HL-60 (cell line): ENCODE measurements at regions not wholly inside any gene's neighbourhood (a gene's known extent, or its start where the extent isn't known, plus 50 kb on each side); places are given as distances from the start of the nearest gene placed in this dataset.

Source experiments
- CTCF ChIP-seq: IDR thresholded peaks from one replicate; pipeline ENCODE4 v1.5.1; 2011; ENCODE audit warnings: low read length, control low read depth, inconsistent platforms; ENCODE audit not compliant: insufficient read depth
- GABPA ChIP-seq: IDR thresholded peaks from 2 replicates; pipeline ENCODE4 v1.6.1; 2012; ENCODE audit warnings: low read depth
- POLR2AphosphoS5 ChIP-seq: IDR thresholded peaks from 2 replicates; pipeline ENCODE4 v1.6.1; 2012; ENCODE audit warnings: low read depth
- REST ChIP-seq: IDR thresholded peaks from 2 replicates; pipeline ENCODE4 v1.6.1; 2012; ENCODE audit warnings: low read depth; ENCODE audit not compliant: insufficient replicate concordance
- SPI1 ChIP-seq: IDR thresholded peaks from 2 replicates; pipeline ENCODE4 v1.6.1; 2012; ENCODE audit warnings: low read depth, mild to moderate bottlenecking, borderline replicate concordance

GRCh38 chr20:56766528-56766927 lies 137.4 kb downstream of the TFAP2C start:
- TF ChIP-seq REST (no peak), POLR2AphosphoS5 (no peak), CTCF (no peak), SPI1 (no peak), GABPA (no peak)
